Pulmonary artery endothelial cell (primary cell): ENCODE measurements at regions not wholly inside any gene's neighbourhood (a gene's known extent, or its start where the extent isn't known, plus 50 kb on each side); places are given as distances from the start of the nearest gene placed in this dataset.
"Not testable (repeated sequence)": the region's sequence is repeated elsewhere in the genome, so short reads cannot be mapped to it uniquely, and the experiment has no call there.

Source experiments
- DNase-seq: peaks from one replicate; pipeline ENCODE4 v3.0.0-alpha.2; 2011; ENCODE audit warnings: low read depth, low spot score

GRCh38 chr2:180607514-180608049 lies 372.8 kb upstream of the UBE2E3 start:
- DNase-seq: no peak

GRCh38 chr2:180604077-180604476 lies 376.3 kb upstream of the UBE2E3 start:
- no peak for DNase-seq

GRCh38 chr2:180601016-180601415 lies 379.4 kb upstream of the UBE2E3 start:
- no peak for DNase-seq

- no peak for DNase-seq
These were observed 380.6 kb upstream of the UBE2E3 start for GRCh38 chr2:180599804-180600203.

- DNase-seq: no peak
These were observed 383.2 kb upstream of the UBE2E3 start for GRCh38 chr2:180597179-180597578.

- no peak for DNase-seq
These were observed 384.0 kb upstream of the UBE2E3 start for GRCh38 chr2:180596453-180596852.

GRCh38 chr2:180591947-180592346 lies 388.5 kb upstream of the UBE2E3 start:
- DNase-seq: no peak

- DNase-seq: not testable (repeated sequence)
These were observed 389.2 kb upstream of the UBE2E3 start for GRCh38 chr2:180591093-180591781.

- no peak for DNase-seq
These were observed 396.8 kb upstream of the UBE2E3 start for GRCh38 chr2:180583441-180584140.

- DNase-seq: no peak
These were observed 401.0 kb upstream of the UBE2E3 start for GRCh38 chr2:180579388-180579787.

GRCh38 chr2:180578441-180578840 lies 402.0 kb upstream of the UBE2E3 start:
- no peak for DNase-seq

GRCh38 chr2:180577567-180577966 lies 402.8 kb upstream of the UBE2E3 start:
- no peak for DNase-seq

GRCh38 chr2:180573951-180574350 lies 406.5 kb upstream of the UBE2E3 start:
- no peak for DNase-seq

GRCh38 chr2:180572346-180572745 lies 408.1 kb upstream of the UBE2E3 start:
- DNase-seq: no peak

- no peak for DNase-seq
These were observed 408.8 kb upstream of the UBE2E3 start for GRCh38 chr2:180571559-180571958.

GRCh38 chr2:180570864-180571263 lies 409.5 kb upstream of the UBE2E3 start:
- DNase-seq: no peak

GRCh38 chr2:180564051-180564450 lies 416.4 kb upstream of the UBE2E3 start:
- DNase-seq: no peak

GRCh38 chr2:180562378-180562777 lies 418.0 kb upstream of the UBE2E3 start:
- no peak for DNase-seq

GRCh38 chr2:180559771-180560170 lies 420.6 kb upstream of the UBE2E3 start:
- no peak for DNase-seq

- no peak for DNase-seq
These were observed 421.4 kb upstream of the UBE2E3 start for GRCh38 chr2:180559038-180559437.

GRCh38 chr2:180555391-180555965 lies 424.9 kb upstream of the UBE2E3 start:
- DNase-seq: no peak

GRCh38 chr2:180554330-180554729 lies 426.1 kb upstream of the UBE2E3 start:
- DNase-seq: no peak
